ENCODE measurements at regions not wholly inside any gene's neighbourhood (a gene's known extent, or its start where the extent isn't known, plus 50 kb on each side); places are given as distances from the start of the nearest gene placed in this dataset.

GRCh38 chr1:58256546-58256945, 290.0 kb downstream of the OMA1 start:
- no peak for DNase-seq (ENCODE audit: low read depth)
- H3K4me3 ChIP-seq (ENCODE audit: control insufficient read depth, low read depth, low read length) = no peak overlapping the region
- TF ChIP-seq CTCF (conservative IDR thresholded peaks at IDR 0.05; ENCODE audit: control insufficient read depth, insufficient read depth, low read depth, low read length) = no peak

GRCh38 chr1:58256041-58256440, 290.5 kb downstream of the OMA1 start:
- TF ChIP-seq CTCF (conservative IDR thresholded peaks at IDR 0.05; ENCODE audit: control insufficient read depth, insufficient read depth, low read depth, low read length) = no peak
- no peak overlapping the region for H3K4me3 ChIP-seq (ENCODE audit: control insufficient read depth, low read depth, low read length)
- no peak for DNase-seq (ENCODE audit: low read depth)

GRCh38 chr1:58255192-58255591, 291.3 kb downstream of the OMA1 start:
- H3K4me3 ChIP-seq (ENCODE audit: control insufficient read depth, low read depth, low read length) = no peak overlapping the region
- TF ChIP-seq CTCF (conservative IDR thresholded peaks at IDR 0.05; ENCODE audit: control insufficient read depth, insufficient read depth, low read depth, low read length) = no peak
- no peak for DNase-seq (ENCODE audit: low read depth)

DNA sequence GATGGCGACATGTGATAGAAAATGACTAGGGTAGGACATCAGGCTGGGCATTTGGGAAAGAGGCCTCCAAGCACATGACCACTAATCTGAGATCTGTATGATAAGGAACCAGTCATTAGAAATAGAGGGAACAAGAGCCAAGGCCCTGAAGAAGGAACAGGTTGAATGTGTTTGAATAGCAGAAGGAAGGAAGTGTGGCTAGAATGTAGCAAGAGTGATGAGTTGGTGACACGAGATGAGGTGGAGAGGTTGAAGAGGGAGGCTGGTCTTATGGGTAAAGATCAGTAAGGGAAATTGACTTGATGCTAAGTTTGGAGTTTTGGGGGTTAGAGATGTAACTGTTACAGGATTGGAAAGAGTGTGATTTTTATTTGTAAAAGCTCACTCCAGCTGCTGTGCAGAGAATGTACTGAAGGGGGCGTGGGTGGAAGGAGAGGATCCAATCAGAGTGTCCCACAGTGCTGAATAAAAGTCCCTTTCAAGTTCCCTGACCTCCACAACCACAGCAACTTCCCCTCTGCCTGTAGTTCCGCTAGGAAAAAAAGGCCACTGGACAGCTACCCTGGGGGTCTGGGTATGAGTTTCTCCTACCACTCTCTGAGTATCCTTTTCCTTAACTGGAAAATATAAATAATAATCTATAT, 295.0 kb downstream of the OMA1 start:
- peak; percentile 39 for TF ChIP-seq CTCF (conservative IDR thresholded peaks at IDR 0.05; ENCODE audit: control insufficient read depth, insufficient read depth, low read depth, low read length)
- DNase-seq (ENCODE audit: low read depth) = peak; percentile 16
- no peak overlapping the region for H3K4me3 ChIP-seq (ENCODE audit: control insufficient read depth, low read depth, low read length)

GRCh38 chr1:58250587-58250948, 296.0 kb downstream of the OMA1 start:
- no peak overlapping the region for H3K4me3 ChIP-seq (ENCODE audit: control insufficient read depth, low read depth, low read length)
- no peak for TF ChIP-seq CTCF (conservative IDR thresholded peaks at IDR 0.05; ENCODE audit: control insufficient read depth, insufficient read depth, low read depth, low read length)
- DNase-seq (ENCODE audit: low read depth) = no peak

GRCh38 chr1:58249737-58250586, 296.6 kb downstream of the OMA1 start:
- TF ChIP-seq CTCF (conservative IDR thresholded peaks at IDR 0.05; ENCODE audit: control insufficient read depth, insufficient read depth, low read depth, low read length) = no peak
- peak; percentile 19 for DNase-seq (ENCODE audit: low read depth)
- no peak overlapping the region for H3K4me3 ChIP-seq (ENCODE audit: control insufficient read depth, low read depth, low read length)

All from fibroblast of mammary gland (primary cell).